Activated CD8-positive, alpha-beta memory T cell treated with anti-CD3 and anti-CD28 coated beads, Interleukin-2, amount 10 ng/mL, durations not matched to agents 7 days and 5 days (primary cell): ENCODE measurements at regions not wholly inside any gene's neighbourhood (a gene's known extent, or its start where the extent isn't known, plus 50 kb on each side); places are given as distances from the start of the nearest gene placed in this dataset.
"Not testable (repeated sequence)": the region's sequence is repeated elsewhere in the genome, so short reads cannot be mapped to it uniquely, and the experiment has no call there.

Experiments
- ATAC-seq: fragments of 150-1000 bp; cut with Tn5 transposase; one replicate; pipeline ENCODE4 v1.10.0; 2021; ENCODE audit warnings: moderate library complexity
- CTCF ChIA-PET: fragments of 350-600 bp; sonication (Branson Sonifier 250); formaldehyde crosslinking; loops from one replicate; lab custom pipeline; 2021; ENCODE audit warnings: antibody characterized with exemption; lab: Charles Lee
- DNase-seq: peaks from one replicate; pipeline ENCODE4 v3.0.0-alpha.2; 2020
- H3K27ac Mint-ChIP-seq: one replicate; pipeline ENCODE4 v1.8.0; 2021; ENCODE audit warnings: mild to moderate bottlenecking, mixed read lengths
- H3K27me3 Mint-ChIP-seq: one replicate; pipeline ENCODE4 v1.8.0; 2021; ENCODE audit warnings: mixed read lengths
- H3K36me3 Mint-ChIP-seq: one replicate; pipeline ENCODE4 v1.8.0; 2021; ENCODE audit warnings: mild to moderate bottlenecking, mixed read lengths
- H3K4me1 Mint-ChIP-seq: one replicate; pipeline ENCODE4 v1.8.0; 2021; ENCODE audit warnings: mixed read lengths
- H3K4me3 Mint-ChIP-seq: one replicate; pipeline ENCODE4 v1.8.0; 2021; ENCODE audit warnings: mild to moderate bottlenecking, moderate library complexity, mixed read lengths
- H3K9me3 Mint-ChIP-seq: one replicate; pipeline ENCODE4 v1.8.0; 2022; ENCODE audit warnings: low read depth, mixed read lengths

DNA sequence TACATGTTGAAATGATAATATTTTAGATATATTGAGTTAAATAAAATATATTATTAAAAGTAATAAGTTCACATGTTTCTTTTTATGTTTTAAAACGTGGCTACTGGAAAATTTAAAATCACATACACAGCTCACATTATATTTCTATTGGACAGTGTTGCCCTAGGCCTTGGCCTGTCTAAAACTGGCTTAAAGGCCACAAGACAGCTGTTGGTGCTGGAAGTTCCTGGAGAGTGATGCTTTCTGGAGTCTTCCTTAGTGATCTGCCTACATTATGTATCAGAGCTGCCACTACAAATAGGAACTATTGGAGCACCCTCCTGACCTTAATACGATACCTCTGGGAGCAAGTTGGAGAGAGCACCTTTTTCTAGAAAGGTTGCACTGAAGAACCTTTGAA, 254.1 kb upstream of the C2CD4B start:
- no peak for ATAC-seq
- no peak for DNase-seq
- Mint-ChIP-seq H3K36me3 (no peaks in the 10 kb centered on the region), H3K4me1 (no peaks in the 10 kb centered on the region), H3K9me3 (no peaks in the 10 kb centered on the region), H3K27me3 (peaks cover 2% of the 10 kb centered on the region), H3K4me3 (no peak overlapping the region), H3K27ac (no peak overlapping the region)
- CTCF ChIA-PET: no interaction called here

DNA sequence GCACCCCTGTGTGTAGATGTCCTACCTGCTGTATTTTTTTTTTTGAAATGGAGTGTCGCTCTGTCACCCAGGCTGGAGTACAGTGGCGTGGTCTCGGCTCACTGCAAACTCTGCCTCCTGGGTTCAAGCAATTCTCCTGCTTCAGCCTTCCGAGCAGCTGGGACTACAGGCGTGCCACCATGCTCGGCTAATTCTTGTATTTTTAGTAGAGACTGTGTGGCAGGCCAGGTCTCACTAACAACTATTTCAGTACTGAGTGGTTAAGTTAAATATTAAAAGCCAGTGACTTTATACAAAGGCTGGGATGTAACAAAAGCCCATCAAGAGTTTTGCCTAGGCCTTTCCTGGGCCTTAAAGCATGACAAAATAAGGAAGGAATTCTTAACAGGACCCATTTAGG, 255.3 kb upstream of the C2CD4B start:
- H3K27me3 Mint-ChIP-seq, H3K9me3 Mint-ChIP-seq, CTCF ChIA-PET, DNase-seq, H3K4me1 Mint-ChIP-seq, H3K27ac Mint-ChIP-seq, H3K36me3 Mint-ChIP-seq, ATAC-seq, H3K4me3 Mint-ChIP-seq: not testable (repeated sequence)

DNA sequence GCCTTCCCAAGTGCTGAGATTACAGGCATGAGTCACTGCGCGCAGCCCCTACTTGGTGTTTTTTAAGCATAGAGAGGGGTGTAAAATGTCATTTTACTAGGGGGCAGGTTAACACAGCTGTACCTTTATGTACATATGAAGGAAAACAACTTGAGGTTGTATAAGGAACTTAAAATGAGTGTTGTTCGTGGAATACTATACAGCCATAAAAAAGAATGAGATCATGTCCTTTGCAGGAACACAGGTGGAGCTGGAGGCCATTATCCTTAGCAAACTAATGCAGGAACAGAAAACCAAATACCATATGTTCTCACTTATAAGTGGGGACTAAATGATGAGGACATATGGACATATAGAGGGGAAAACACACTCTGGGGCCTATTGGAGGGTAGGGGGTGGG, 256.2 kb upstream of the C2CD4B start:
- H3K9me3 Mint-ChIP-seq: no peaks in the 10 kb centered on the region
- H3K36me3 Mint-ChIP-seq: no peaks in the 10 kb centered on the region
- CTCF ChIA-PET: no interaction called here
- H3K4me3 Mint-ChIP-seq: no peak overlapping the region
- DNase-seq (no peak), ATAC-seq (no peak)
- no peaks in the 10 kb centered on the region for H3K4me1 Mint-ChIP-seq
- peaks cover 2% of the 10 kb centered on the region for H3K27me3 Mint-ChIP-seq
- H3K27ac Mint-ChIP-seq: no peak overlapping the region

DNA sequence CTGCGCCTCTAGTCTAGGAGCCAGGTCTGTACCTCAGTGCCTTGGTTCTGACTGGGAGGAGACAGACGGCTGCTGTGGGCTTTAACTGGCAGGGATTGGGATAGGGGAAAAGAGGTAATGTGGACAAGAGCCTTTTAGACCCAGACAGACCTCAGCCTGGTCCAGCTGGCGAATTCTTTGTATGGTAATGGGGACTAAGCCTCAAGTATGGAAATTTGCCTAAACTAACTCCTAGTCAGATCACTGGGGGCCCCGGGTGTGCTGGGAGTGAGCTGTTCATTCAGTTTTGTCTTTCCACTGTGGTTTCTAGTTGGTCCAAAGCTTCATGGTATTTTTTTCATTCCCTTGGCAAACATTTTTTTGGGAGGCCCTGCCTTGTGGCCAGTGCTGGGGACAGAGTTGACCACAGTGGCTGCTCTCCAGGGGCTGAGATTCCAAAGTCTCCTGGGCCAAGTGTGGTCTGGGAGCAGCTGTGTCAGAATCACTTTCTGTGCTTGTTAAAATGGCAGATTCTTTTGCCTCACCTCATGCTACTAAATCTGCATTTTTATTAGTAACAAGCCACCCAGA, 261.4 kb upstream of the C2CD4B start:
- no peak for DNase-seq
- Mint-ChIP-seq H3K9me3 (no peaks in the 10 kb centered on the region), H3K4me3 (no peak overlapping the region), H3K36me3 (no peaks in the 10 kb centered on the region), H3K4me1 (no peaks in the 10 kb centered on the region), H3K27ac (no peak overlapping the region), H3K27me3 (no peaks in the 10 kb centered on the region)
- no peak for ATAC-seq
- CTCF ChIA-PET: no interaction called here

DNA sequence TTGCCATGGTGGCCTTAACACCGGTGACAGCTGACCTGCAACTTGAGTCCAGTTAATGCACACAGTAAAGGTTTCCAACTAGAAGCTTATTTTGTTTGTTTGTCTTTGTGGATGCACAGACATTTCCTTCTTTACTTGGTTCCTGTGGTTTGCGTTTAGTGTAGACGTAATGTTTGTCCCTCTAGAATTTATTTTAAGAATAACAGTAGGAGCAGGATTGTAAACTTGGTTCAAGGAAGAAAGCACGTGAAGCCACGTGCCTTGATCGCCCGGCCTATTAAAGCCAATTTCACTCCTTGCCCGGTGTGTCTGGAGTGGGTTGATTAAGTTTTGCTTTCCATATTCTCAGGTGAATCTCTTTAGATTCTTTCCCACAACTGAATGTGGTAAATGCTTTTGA, 263.2 kb upstream of the C2CD4B start:
- Mint-ChIP-seq H3K27ac (no peak overlapping the region), H3K4me3 (no peak overlapping the region)
- no peak for ATAC-seq

DNA sequence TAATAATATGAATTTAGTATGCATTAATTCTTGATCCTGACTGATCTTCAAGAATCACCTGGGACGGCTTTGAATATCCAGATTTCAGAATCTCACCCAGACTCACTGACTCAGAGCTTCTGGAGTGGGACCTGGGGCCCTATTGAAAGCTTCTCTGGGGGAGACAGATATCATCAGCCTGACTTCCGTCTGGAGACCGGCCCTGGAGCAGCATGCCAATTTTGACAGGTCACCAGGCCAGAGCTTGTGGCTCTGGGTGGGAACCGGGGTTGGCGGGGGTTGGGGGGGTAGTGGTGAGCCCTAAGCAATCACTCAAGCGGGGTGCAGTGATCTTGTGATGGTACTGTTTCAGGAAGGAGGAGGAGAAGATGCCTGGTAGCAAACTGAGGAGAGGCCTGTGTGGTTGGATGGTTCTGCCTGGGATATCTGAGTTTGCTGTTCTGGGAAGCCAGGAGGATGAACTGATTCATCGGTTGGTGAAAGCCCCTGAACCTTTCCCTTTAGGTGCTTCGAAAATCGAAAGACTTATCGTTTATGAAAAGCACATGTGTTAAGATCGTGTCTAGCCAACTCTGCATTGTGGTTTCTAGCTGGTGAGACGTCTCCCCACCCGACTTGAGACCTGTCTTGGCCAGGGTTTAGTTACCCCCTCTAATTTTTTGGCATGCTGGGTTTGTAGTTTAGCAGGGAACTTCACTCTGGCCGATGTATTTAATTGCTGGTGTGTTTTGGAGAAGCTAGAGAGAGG, 263.9 kb upstream of the C2CD4B start:
- no peak for ATAC-seq
- Mint-ChIP-seq H3K27ac (no peak overlapping the region), H3K4me1 (no peaks in the 10 kb centered on the region), H3K27me3 (no peaks in the 10 kb centered on the region), H3K4me3 (no peak overlapping the region), H3K36me3 (no peaks in the 10 kb centered on the region), H3K9me3 (no peaks in the 10 kb centered on the region)
- DNase-seq: no peak
- CTCF ChIA-PET: no interaction called here

More for the DNA sequence above, 263.2 kb upstream of the C2CD4B start:
- H3K9me3 Mint-ChIP-seq: no peaks in the 10 kb centered on the region
- DNase-seq: no peak
- CTCF ChIA-PET: no interaction called here
- no peaks in the 10 kb centered on the region for H3K36me3 Mint-ChIP-seq
- no peaks in the 10 kb centered on the region for H3K27me3 Mint-ChIP-seq
- no peaks in the 10 kb centered on the region for H3K4me1 Mint-ChIP-seq

DNA sequence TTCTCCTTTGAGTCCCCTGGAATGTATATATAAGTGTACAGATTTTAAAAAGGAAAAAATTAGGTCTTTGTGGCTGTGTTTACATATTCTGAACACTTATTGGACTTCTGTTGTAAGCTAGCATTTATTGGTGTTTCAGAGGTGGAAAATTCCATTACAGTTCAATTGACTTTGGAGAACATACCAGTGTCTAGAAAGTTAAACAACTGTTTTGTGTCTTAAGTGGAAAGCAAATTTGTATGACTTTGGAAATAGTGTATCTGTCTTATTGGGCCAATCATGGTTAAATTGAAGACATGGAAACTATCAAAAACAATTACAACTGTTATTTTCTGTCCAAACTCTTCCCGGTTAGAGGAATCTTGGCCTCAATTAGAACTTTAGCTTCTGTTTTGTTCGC, 265.0 kb upstream of the C2CD4B start:
- ATAC-seq (no peak), DNase-seq (no peak)
- H3K27ac Mint-ChIP-seq: no peak overlapping the region
- no peaks in the 10 kb centered on the region for H3K4me1 Mint-ChIP-seq
- H3K27me3 Mint-ChIP-seq: no peaks in the 10 kb centered on the region
- H3K4me3 Mint-ChIP-seq: no peak overlapping the region
- no peaks in the 10 kb centered on the region for H3K9me3 Mint-ChIP-seq
- CTCF ChIA-PET: no interaction called here
- no peaks in the 10 kb centered on the region for H3K36me3 Mint-ChIP-seq

DNA sequence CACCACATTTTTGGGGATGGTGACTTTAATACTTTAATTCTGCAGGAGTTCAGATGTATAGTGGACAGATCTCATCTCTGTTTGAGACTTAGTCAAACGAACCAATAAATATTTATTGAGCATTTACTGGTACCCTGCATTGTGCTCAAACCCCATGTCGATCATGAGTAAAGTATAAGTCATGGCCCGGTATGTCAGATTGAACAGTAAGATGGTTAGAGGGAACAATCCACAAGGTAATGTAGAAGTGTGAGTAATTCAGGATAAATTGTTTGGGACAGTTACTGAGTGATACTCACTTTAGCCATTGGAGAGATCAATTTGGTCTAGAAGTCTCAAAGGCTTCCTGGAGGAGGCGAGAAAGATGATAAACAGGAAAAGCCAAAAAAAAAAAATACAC, 265.5 kb upstream of the C2CD4B start:
- no peak overlapping the region for H3K4me3 Mint-ChIP-seq
- H3K4me1 Mint-ChIP-seq: no peaks in the 10 kb centered on the region
- no peaks in the 10 kb centered on the region for H3K36me3 Mint-ChIP-seq
- CTCF ChIA-PET: no interaction called here
- no peak overlapping the region for H3K27ac Mint-ChIP-seq
- no peak for ATAC-seq
- DNase-seq: no peak
- H3K9me3 Mint-ChIP-seq: no peaks in the 10 kb centered on the region
- H3K27me3 Mint-ChIP-seq: no peaks in the 10 kb centered on the region

DNA sequence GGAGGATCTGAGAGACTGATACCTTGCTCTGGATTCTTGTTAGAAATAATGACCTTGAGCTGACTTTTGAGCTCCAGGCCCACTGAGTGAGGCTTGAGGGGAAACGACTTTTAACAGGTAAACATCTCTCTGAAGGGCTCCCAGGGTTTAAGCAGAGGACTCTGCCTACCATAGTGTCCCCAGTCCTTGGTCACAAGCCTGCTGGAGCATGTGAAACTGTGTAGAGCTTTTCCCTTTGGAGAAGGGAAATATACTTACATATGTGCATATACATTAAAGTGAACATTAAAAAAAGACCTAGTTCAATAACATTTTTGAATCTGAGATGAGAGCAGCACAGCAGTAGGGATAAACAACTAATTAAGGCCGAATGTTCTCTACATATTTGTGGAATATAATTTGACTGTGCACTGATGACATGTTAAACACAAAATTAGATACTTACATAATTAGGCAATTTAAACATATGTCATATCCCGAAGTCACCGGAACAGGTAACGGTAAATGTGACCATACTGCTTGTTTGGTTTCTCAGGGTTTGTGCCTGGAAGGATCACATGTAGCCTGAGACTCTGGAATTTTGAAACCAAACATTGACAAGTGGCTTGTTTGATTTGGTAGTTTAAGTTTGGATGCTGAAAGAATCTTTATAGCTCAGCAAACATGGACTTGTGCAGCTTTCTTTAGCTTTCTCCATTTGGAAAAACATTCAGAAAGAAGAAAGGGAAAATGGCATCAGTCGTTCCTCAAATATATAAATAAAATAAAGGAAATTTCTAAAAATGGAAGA, 266.1 kb upstream of the C2CD4B start:
- H3K27me3 Mint-ChIP-seq: no peaks in the 10 kb centered on the region
- no peak for DNase-seq
- no peak overlapping the region for H3K27ac Mint-ChIP-seq
- no peak for ATAC-seq
- no peaks in the 10 kb centered on the region for H3K4me1 Mint-ChIP-seq
- H3K36me3 Mint-ChIP-seq: no peaks in the 10 kb centered on the region
- no peaks in the 10 kb centered on the region for H3K9me3 Mint-ChIP-seq
- CTCF ChIA-PET: no interaction called here
- no peak overlapping the region for H3K4me3 Mint-ChIP-seq

DNA sequence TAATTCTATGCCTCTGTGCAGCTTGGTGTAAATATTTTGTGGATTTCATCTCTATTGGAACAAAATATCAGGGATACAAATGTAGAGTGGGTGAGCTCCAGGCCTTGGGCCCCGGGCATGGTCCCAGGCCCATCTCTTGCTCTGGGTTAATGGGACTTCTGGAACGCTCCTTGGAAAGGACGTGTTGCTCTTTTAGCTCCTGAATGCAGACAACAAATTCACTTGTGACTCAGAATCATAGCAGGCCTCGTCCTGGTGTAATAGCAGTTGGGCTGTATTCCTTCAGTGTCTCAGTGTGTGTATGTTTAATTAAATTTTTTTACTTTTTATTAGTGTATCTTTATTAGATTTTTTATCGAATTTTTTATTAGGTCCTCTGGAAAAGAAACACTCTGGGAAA, 266.7 kb upstream of the C2CD4B start:
- no peaks in the 10 kb centered on the region for H3K4me1 Mint-ChIP-seq
- H3K4me3 Mint-ChIP-seq: no peak overlapping the region
- CTCF ChIA-PET: no interaction called here
- no peaks in the 10 kb centered on the region for H3K36me3 Mint-ChIP-seq
- no peaks in the 10 kb centered on the region for H3K27me3 Mint-ChIP-seq
- H3K9me3 Mint-ChIP-seq: no peaks in the 10 kb centered on the region
- no peak overlapping the region for H3K27ac Mint-ChIP-seq
- DNase-seq (no peak), ATAC-seq (no peak)

DNA sequence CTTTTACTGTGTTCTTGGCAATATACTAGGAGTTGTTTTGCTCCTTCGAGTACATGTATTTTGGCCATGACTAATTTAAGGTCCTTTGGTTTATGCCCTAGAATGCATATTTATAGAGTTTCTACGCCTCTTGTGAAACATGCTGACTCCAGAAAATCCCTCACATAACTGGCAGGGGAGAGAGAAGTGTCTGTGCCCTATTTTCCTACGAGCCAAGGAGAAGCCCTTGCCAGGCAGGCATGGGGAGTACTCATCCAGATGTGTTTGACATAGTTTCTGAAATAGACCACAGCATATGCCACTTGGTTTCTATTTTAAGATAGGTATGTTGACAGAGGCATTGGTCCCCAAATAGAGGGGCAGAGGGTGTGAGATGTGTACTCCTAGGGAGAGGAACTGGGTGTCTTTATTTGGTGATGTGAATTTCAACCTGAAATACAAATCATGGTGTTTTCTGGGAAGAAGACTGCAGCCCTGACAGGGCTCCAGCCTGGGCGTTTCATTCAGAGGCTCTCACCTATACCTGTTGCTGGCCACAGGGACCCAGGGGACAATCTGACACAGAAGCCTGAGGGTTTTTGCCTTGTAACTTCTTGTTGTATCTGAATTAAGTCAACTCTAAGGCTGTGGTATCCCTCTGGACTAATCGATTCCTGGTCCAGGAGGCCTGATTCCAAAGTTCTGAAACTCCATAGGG, 267.8 kb upstream of the C2CD4B start:
- DNase-seq (no peak), ATAC-seq (no peak)
- Mint-ChIP-seq H3K4me1 (no peaks in the 10 kb centered on the region), H3K27me3 (no peaks in the 10 kb centered on the region), H3K27ac (no peak overlapping the region), H3K36me3 (no peaks in the 10 kb centered on the region), H3K9me3 (no peaks in the 10 kb centered on the region), H3K4me3 (no peak overlapping the region)
- CTCF ChIA-PET: no interaction called here

DNA sequence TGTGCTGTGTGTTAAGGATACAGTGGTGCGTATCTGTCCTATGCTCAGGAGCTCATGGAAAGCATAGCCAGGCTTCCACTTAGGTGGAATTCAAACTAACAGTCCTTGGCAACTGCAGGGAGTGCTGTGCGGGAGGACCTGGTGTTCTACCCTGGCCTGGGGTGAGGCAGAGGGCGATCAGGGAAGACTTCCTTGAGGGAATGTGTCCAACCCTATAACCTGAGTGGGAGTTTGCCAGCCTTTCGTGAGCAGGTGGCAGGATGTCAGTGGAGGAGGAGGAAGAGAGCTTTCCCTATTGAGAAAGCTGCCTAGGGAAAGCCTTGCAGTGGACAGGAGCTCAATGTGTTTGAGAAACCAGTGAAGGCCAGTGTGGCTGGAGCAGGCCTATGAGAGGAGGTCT, 271.1 kb upstream of the C2CD4B start:
- CTCF ChIA-PET: no interaction called here
- Mint-ChIP-seq H3K27me3 (no peaks in the 10 kb centered on the region), H3K4me1 (no peaks in the 10 kb centered on the region), H3K4me3 (no peak overlapping the region), H3K27ac (no peak overlapping the region), H3K36me3 (no peaks in the 10 kb centered on the region), H3K9me3 (no peaks in the 10 kb centered on the region)
- ATAC-seq: no peak
- DNase-seq: no peak

DNA sequence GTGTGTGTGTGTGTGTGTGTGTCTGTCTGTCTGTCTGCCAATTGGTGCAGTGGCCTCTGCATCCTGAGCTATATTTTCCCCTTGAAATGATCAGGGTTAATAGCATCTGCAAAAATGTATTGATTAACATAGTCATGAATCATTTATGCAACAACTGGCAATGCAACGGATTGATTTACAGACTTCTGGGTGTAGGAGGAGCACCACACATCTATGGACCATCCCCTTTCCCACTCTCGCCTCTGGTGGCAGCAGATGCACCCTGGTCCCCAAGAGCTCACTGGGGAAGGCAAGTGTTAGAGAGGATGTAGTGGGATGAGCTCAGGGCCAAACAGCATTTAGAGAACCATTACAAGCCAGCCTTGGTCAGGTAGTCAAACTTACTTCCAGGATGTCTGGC, 272.7 kb upstream of the C2CD4B start:
- Mint-ChIP-seq H3K27ac (no peak overlapping the region), H3K4me3 (no peak overlapping the region), H3K9me3 (no peaks in the 10 kb centered on the region), H3K36me3 (no peaks in the 10 kb centered on the region), H3K27me3 (no peaks in the 10 kb centered on the region), H3K4me1 (no peaks in the 10 kb centered on the region)
- CTCF ChIA-PET: no interaction called here
- DNase-seq: no peak
- no peak for ATAC-seq
